ENCODE measurements at regions not wholly inside any gene's neighbourhood (a gene's known extent, or its start where the extent isn't known, plus 50 kb on each side); places are given as distances from the start of the nearest gene placed in this dataset.

DNA sequence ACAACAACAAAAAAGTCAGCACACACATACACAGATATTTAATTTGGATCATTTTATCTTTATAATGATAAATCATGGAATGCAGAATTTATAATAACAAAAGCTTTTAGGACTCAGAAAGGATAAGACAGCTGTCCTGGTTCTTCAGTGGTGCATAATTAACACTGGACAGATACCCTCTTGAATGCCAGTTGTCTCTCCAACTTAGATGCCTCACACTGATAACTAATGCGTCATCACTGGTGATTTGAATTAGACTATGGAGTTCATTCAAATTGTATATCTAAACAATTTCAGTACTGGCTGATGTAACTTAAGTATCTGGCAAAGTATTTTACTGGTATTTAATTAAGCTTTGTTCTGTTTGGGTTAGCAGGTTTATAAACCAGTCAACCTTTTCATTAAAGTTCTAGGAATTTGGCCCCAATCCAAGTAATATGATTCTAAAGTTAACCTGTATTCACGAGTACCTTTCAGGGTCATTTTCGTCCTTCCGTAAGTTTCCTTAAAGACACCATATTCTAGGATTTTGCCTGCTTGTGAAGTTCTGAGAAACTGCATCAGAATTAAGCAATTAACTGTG is 1199.5 kb upstream of the TMPRSS15 start:
- FAIRE-seq = no peak
- H3K27ac ChIP-seq (ENCODE audit: insufficient read depth, low read depth, low read length) = no peak overlapping the region
- CTCF ChIA-PET = no interaction called here

DNA sequence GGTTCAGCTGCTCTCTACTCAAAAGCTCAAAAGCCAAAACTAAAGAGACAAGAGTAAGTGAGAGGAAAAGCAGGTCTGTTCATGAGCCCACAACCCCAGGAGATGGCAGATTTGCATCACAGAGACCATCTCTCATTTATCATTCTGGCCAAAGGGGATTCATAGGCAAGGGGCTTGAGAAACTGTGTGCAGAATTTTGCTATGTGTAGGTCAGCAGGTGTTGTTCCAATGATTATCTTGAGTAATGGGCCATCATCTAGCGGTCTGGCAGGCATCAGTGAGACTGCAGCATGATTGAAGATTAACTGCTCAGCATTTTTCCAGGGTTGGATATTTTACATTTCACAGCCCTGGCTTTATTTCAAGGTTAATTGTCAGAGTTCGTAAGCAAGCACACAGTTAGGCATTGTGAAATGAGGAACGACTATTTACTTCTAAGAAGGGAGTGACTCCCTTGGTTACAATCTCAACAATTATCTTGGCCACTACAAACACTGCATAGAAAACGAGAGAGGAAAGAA is 1204.6 kb upstream of the TMPRSS15 start:
- FAIRE-seq = no peak
- Histone ChIP-seq H3K9ac (replicated peaks; ENCODE audit: extremely low read depth, insufficient read depth, low read length) (no peak overlapping the region), H3K79me2 (ENCODE audit: control insufficient read depth, insufficient read depth, low read length) (no peaks in the 10 kb centered on the region), H3K36me3 (ENCODE audit: control insufficient read depth in 2 of 2, extremely low read depth in 1 of 2, insufficient read depth in 2 of 2, low read length in 2 of 2) (no peaks in the 10 kb centered on the region), H3K4me1 (ENCODE audit: control insufficient read depth, extremely low read depth, insufficient read depth, low read length) (no peaks in the 10 kb centered on the region), H3K9me1 (replicated peaks; ENCODE audit: control insufficient read depth, extremely low read depth, insufficient read depth, low read length) (no peaks in the 10 kb centered on the region), H2AFZ (ENCODE audit: low read depth, low read length) (no peak overlapping the region), H3K4me3 (replicated peaks in 1 of 3; ENCODE audit: insufficient read depth in 1 of 3, low read depth in 1 of 3, low read length in 3 of 3) (no peak overlapping the region), H3K4me2 (ENCODE audit: insufficient read depth, low read length) (no peak overlapping the region), H3K27me3 (ENCODE audit: control insufficient read depth in 2 of 2, insufficient read depth in 2 of 2, low read length in 2 of 2) (no peaks in the 10 kb centered on the region), H3K9me3 (replicated peaks; ENCODE audit: control insufficient read depth, insufficient read depth, low read length) (no peaks in the 10 kb centered on the region), H4K20me1 (replicated peaks; ENCODE audit: control insufficient read depth, extremely low read depth, insufficient read depth, low read length) (no peaks in the 10 kb centered on the region), H3K27ac (ENCODE audit: insufficient read depth, low read depth, low read length) (no peak overlapping the region)
- BruUV-seq (replicated peaks) = no TSS peak
- TF ChIP-seq MYC (IDR thresholded peaks at IDR 0.05; ENCODE audit: low read depth, low read length) (no peak), POLR2AphosphoS5 (IDR thresholded peaks at IDR 0.05; ENCODE audit: insufficient read depth, low read depth, low read length) (no peak)
- TF ChIP-seq, protein P1, sequence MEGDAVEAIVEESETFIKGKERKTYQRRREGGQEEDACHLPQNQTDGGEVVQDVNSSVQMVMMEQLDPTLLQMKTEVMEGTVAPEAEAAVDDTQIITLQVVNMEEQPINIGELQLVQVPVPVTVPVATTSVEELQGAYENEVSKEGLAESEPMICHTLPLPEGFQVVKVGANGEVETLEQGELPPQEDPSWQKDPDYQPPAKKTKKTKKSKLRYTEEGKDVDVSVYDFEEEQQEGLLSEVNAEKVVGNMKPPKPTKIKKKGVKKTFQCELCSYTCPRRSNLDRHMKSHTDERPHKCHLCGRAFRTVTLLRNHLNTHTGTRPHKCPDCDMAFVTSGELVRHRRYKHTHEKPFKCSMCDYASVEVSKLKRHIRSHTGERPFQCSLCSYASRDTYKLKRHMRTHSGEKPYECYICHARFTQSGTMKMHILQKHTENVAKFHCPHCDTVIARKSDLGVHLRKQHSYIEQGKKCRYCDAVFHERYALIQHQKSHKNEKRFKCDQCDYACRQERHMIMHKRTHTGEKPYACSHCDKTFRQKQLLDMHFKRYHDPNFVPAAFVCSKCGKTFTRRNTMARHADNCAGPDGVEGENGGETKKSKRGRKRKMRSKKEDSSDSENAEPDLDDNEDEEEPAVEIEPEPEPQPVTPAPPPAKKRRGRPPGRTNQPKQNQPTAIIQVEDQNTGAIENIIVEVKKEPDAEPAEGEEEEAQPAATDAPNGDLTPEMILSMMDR (IDR thresholded peaks at IDR 0.05; ENCODE audit: extremely low read depth in 1 of 2, insufficient read depth in 1 of 2, low read depth in 1 of 2, low read length in 2 of 2) = no peak
- dilution Hi-C loops (cut with MboI; ENCODE audit: extremely low pct_ligation_motif_present, low sequenced_read_pairs) (no loop called here), intact Hi-C loops (cut with micrococcal nuclease) (no loop called here)
- POLR2A ChIA-PET = no interaction called here
- no peak for DNase-seq (ENCODE audit: low read depth, low spot score)
- CTCF ChIA-PET = no interaction called here

More for the DNA sequence above, 1199.5 kb upstream of the TMPRSS15 start:
- Histone ChIP-seq H3K9ac (replicated peaks; ENCODE audit: extremely low read depth, insufficient read depth, low read length) (no peak overlapping the region), H3K27me3 (ENCODE audit: control insufficient read depth in 2 of 2, insufficient read depth in 2 of 2, low read length in 2 of 2) (no peaks in the 10 kb centered on the region), H3K9me3 (replicated peaks; ENCODE audit: control insufficient read depth, insufficient read depth, low read length) (no peaks in the 10 kb centered on the region), H3K4me3 (replicated peaks in 1 of 3; ENCODE audit: insufficient read depth in 1 of 3, low read depth in 1 of 3, low read length in 3 of 3) (no peak overlapping the region), H3K4me2 (ENCODE audit: insufficient read depth, low read length) (no peak overlapping the region), H2AFZ (ENCODE audit: low read depth, low read length) (no peak overlapping the region), H3K79me2 (ENCODE audit: control insufficient read depth, insufficient read depth, low read length) (no peaks in the 10 kb centered on the region), H3K36me3 (ENCODE audit: control insufficient read depth in 2 of 2, extremely low read depth in 1 of 2, insufficient read depth in 2 of 2, low read length in 2 of 2) (no peaks in the 10 kb centered on the region), H3K9me1 (replicated peaks; ENCODE audit: control insufficient read depth, extremely low read depth, insufficient read depth, low read length) (no peaks in the 10 kb centered on the region), H4K20me1 (replicated peaks; ENCODE audit: control insufficient read depth, extremely low read depth, insufficient read depth, low read length) (no peaks in the 10 kb centered on the region), H3K4me1 (ENCODE audit: control insufficient read depth, extremely low read depth, insufficient read depth, low read length) (no peaks in the 10 kb centered on the region)
- no TSS peak for BruUV-seq (replicated peaks)
- intact Hi-C loops (cut with micrococcal nuclease) = no loop called here
- DNase-seq (ENCODE audit: low read depth, low spot score) = no peak
- dilution Hi-C loops (cut with MboI; ENCODE audit: extremely low pct_ligation_motif_present, low sequenced_read_pairs) = no loop called here
- POLR2A ChIA-PET = no interaction called here
- TF ChIP-seq JUN (IDR thresholded peaks at IDR 0.05; ENCODE audit: borderline replicate concordance, insufficient read depth, insufficient read length, low read depth) = no peak
- TF ChIP-seq GATA2 (IDR thresholded peaks at IDR 0.05; ENCODE audit: insufficient read depth, insufficient read length, low read depth, low read length) = no peak
- TF ChIP-seq MYC (IDR thresholded peaks at IDR 0.05; ENCODE audit: low read depth, low read length) = no peak

Data from endothelial cell of umbilical vein (primary cell).